ENCODE measurements at regions not wholly inside any gene's neighbourhood (a gene's known extent, or its start where the extent isn't known, plus 50 kb on each side); places are given as distances from the start of the nearest gene placed in this dataset.

DNA sequence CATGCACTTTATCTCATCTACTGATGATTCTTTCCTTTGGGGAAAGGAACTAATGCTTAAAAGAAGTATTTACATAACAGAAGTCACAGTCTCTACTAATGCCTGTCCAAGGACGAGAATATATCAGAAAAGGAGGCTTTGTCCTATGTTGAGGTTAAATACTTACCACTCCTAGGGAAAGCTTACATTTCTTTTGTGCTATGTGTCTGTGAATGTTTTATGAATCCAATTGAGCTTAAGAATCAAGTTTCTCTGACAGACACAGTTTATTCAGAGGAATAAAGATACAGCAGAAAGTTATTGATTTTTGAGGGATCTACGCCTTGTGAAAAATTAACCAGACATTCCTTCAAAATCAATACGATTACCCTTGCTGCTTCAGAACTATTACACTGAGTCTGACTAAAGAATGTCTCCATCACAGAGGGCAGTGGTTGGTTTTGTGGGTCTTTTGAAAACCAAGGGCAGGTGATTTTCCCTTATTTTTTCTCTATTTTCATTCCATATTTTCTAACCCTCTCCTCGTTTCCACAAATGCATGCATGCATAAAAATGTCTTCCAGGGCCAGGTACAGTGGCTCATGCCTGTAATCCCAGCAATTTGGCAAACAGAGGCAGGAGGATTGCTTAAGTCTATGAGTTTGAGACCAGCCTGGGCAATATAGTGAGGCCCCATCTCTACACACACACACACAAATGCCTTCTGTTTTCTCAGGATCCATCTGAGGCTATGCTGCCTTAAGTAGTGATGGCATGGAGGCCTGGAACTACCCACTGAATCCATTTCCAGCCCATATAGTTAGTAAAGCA, 1095.1 kb downstream of the GALC start:
- in situ Hi-C loops (cut with HindIII; ENCODE audit: low sequenced_read_pairs) = no loop called here
- no peak for DNase-seq (ENCODE audit: low read depth)
- TF ChIP-seq, protein P1, sequence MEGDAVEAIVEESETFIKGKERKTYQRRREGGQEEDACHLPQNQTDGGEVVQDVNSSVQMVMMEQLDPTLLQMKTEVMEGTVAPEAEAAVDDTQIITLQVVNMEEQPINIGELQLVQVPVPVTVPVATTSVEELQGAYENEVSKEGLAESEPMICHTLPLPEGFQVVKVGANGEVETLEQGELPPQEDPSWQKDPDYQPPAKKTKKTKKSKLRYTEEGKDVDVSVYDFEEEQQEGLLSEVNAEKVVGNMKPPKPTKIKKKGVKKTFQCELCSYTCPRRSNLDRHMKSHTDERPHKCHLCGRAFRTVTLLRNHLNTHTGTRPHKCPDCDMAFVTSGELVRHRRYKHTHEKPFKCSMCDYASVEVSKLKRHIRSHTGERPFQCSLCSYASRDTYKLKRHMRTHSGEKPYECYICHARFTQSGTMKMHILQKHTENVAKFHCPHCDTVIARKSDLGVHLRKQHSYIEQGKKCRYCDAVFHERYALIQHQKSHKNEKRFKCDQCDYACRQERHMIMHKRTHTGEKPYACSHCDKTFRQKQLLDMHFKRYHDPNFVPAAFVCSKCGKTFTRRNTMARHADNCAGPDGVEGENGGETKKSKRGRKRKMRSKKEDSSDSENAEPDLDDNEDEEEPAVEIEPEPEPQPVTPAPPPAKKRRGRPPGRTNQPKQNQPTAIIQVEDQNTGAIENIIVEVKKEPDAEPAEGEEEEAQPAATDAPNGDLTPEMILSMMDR (IDR thresholded peaks at IDR 0.05; ENCODE audit: low read depth, low read length, missing control alignments) = no peak

DNA sequence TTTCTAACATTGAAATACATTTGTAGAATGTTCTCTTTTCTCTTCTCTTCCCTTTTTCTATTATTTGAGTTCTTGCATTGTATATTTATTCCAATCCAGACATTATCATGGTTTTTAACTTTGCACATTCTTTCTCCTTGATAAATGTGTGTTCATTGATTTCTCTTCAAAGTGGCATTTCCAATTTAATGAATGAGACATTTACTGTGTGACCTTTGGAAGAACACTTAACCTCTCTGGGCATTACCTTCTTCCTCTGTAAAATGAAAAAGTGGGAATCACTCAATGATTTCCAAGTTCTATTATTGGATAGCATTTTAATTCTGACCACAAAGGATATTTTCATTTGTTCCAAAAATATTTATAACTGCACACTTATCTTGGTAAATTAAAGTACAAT, 1095.8 kb downstream of the GALC start:
- DNase-seq (ENCODE audit: low read depth) = no peak
- in situ Hi-C loops (cut with HindIII; ENCODE audit: low sequenced_read_pairs) = no loop called here
- no peak overlapping the region for H3K4me3 ChIP-seq (ENCODE audit: low read depth, low read length)
- TF ChIP-seq, protein P1 (IDR thresholded peaks at IDR 0.05; ENCODE audit: low read depth, low read length, missing control alignments) = no peak

More for the DNA sequence above, 1095.1 kb downstream of the GALC start:
- no peak overlapping the region for H3K4me3 ChIP-seq (ENCODE audit: low read depth, low read length)

DNA sequence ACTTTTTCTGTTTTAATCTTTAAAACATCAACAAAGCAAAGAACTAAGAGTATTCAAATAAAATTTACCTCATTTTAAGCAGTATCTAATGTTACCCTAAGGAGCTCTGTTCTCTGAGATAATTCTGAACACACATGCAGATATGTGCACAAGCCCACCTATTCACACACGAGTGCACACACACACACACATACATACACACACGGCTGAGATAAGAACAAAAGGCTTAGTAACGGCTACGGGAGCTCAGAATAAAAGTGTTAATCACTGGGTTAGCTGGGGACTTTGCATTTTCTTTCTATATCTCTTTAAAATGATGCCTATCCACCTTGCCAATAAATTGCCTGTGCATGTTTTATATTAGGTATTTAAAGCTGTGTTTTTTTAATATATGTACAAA, 1096.3 kb downstream of the GALC start:
- DNase-seq (ENCODE audit: low read depth) = no peak
- TF ChIP-seq, protein P1 (IDR thresholded peaks at IDR 0.05; ENCODE audit: low read depth, low read length, missing control alignments) = no peak
- H3K4me3 ChIP-seq (ENCODE audit: low read depth, low read length) = no peak overlapping the region
- in situ Hi-C loops (cut with HindIII; ENCODE audit: low sequenced_read_pairs) = no loop called here

DNA sequence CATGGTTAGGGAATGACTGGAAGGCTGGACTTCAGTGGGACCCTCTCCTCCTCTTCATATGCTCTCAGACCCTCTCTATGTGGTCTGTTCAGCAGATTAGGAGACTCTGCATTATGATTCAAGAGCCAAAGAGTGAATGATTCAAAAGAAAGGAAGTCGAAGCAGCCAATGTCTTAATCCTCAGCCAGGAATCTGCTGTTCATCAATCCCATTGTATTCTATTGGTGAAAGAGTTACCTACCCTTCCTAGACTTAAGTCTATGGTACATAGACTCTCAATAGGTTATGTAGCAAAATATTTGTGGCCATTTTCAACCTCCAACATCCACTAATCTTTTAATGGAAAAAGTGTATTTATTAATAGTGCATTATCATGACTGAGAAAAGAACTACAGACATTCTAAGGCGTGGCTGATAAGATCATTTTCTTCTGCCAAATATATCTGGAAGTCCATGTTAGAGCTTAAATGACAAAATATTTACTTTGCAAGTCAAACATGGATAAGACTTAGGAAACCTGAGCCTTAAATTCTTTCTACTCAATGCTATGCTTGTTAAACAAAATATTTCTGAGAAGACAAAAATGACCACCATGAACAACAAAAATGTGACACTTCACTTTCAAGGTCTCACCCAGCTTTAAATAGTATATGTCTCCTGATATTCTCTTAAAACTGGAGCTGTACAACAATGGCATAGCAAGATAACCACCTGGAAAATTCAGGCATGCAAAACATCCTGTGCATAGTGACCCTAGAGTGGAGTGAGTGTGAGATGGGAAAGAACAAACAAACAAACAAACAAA, 1100.6 kb downstream of the GALC start:
- in situ Hi-C loops (cut with HindIII; ENCODE audit: low sequenced_read_pairs) = no loop called here

DNA sequence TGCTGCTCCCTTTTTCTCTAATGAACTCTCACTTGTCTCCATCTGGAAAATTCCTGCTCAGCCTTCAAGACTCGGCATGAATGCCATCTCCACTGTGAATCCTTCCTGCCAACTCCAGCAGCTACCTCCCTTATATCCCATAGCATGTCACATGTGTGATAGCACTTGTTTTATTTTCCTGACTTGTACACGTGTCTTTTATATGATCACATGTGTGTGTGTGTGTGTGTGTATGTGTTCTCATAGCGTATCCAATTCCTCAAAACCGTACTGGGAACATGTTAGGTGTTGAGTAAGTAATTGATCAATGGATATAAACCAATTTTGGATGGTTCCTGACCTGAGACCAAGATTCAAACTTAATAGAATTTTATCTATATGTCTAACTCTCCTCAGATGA, 1107.7 kb downstream of the GALC start:
- no peak overlapping the region for H3K4me3 ChIP-seq (ENCODE audit: low read depth, low read length)
- DNase-seq (ENCODE audit: low read depth) = no peak
- in situ Hi-C loops (cut with HindIII; ENCODE audit: low sequenced_read_pairs) = no loop called here
- TF ChIP-seq, protein P1 (IDR thresholded peaks at IDR 0.05; ENCODE audit: low read depth, low read length, missing control alignments) = no peak

More for the DNA sequence above, 1100.6 kb downstream of the GALC start:
- TF ChIP-seq, protein P1 (IDR thresholded peaks at IDR 0.05; ENCODE audit: low read depth, low read length, missing control alignments) = no peak
- no peak overlapping the region for H3K4me3 ChIP-seq (ENCODE audit: low read depth, low read length)
- DNase-seq (ENCODE audit: low read depth) = no peak

DNA sequence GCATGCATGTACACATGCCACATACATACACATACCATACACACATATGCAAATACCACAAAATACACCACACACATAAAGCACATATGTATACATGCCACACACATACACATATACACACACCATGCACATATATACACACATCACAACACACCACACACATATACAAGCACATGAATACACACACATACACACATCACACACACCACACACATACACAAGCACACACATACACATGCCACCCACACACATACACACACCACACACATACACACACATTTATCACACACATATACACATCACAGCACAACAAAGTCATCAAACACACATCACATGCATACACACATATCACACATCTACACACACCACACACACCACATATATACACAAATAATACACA, 1108.5 kb downstream of the GALC start:
- H3K4me3 ChIP-seq (ENCODE audit: low read depth, low read length) = no peak overlapping the region
- DNase-seq (ENCODE audit: low read depth) = no peak
- in situ Hi-C loops (cut with HindIII; ENCODE audit: low sequenced_read_pairs) = no loop called here
- TF ChIP-seq, protein P1 (IDR thresholded peaks at IDR 0.05; ENCODE audit: low read depth, low read length, missing control alignments) = no peak

Data from astrocyte of the cerebellum (primary cell).